Ovary (tissue), 3 donors: ENCODE measurements at regions not wholly inside any gene's neighbourhood (a gene's known extent, or its start where the extent isn't known, plus 50 kb on each side); places are given as distances from the start of the nearest gene placed in this dataset.

Experiments
- EP300 ChIP-seq: sonication (generic); formaldehyde crosslinking; IDR thresholded peaks from one replicate; pipeline ENCODE4 v1.6.1; 2017; ENCODE audit warnings: antibody characterized with exemption
- POLR2A ChIP-seq: fragments of 450-650 bp; IDR thresholded peaks from one replicate; pipeline ENCODE4 v1.6.1; 2017; ENCODE audit warnings: antibody characterized with exemption, mild to moderate bottlenecking, moderate library complexity
- TF ChIP-seq, protein P1 (sequence below), 3 donors: fragments of 450-650 bp in 2 of 3; fragments of 200-600 bp in 1 of 3; IDR thresholded peaks; one replicate each; pipeline versions ENCODE4 v1.5.1 to v1.8.0; 2016 to 2022; ENCODE audit warnings: antibody characterized with exemption in 3 of 3, mild to moderate bottlenecking in 1 of 3
- donor health status: DM: no; HTN: no; CAD: no.

GRCh38 chr6:139542351-139542750, 167.9 kb upstream of the CITED2 start:
- TF ChIP-seq, protein P1, sequence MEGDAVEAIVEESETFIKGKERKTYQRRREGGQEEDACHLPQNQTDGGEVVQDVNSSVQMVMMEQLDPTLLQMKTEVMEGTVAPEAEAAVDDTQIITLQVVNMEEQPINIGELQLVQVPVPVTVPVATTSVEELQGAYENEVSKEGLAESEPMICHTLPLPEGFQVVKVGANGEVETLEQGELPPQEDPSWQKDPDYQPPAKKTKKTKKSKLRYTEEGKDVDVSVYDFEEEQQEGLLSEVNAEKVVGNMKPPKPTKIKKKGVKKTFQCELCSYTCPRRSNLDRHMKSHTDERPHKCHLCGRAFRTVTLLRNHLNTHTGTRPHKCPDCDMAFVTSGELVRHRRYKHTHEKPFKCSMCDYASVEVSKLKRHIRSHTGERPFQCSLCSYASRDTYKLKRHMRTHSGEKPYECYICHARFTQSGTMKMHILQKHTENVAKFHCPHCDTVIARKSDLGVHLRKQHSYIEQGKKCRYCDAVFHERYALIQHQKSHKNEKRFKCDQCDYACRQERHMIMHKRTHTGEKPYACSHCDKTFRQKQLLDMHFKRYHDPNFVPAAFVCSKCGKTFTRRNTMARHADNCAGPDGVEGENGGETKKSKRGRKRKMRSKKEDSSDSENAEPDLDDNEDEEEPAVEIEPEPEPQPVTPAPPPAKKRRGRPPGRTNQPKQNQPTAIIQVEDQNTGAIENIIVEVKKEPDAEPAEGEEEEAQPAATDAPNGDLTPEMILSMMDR (IDR thresholded peaks at IDR 0.05), result no peak
- TF ChIP-seq EP300, result no peak
- no peak for TF ChIP-seq POLR2A
